ENCODE measurements at regions not wholly inside any gene's neighbourhood (a gene's known extent, or its start where the extent isn't known, plus 50 kb on each side); places are given as distances from the start of the nearest gene placed in this dataset.

GRCh38 chr1:219438386-219438785, 174.5 kb downstream of the ZC3H11B start:
- Histone ChIP-seq H3K9ac (ENCODE audit: low read length) (no peak overlapping the region), H3K27ac (ENCODE audit: low read depth, low read length) (no peak overlapping the region), H3K4me1 (ENCODE audit: control insufficient read depth, insufficient read depth, low read length) (no peaks in the 10 kb centered on the region), H3K4me3 (ENCODE audit: low read length) (no peak overlapping the region), H3K27me3 (ENCODE audit: control insufficient read depth, insufficient read depth, low read length) (no peaks in the 10 kb centered on the region), H3K36me3 (ENCODE audit: control insufficient read depth, insufficient read depth, low read length) (no peaks in the 10 kb centered on the region)

GRCh38 chr1:219434923-219435297, 178.0 kb downstream of the ZC3H11B start:
- Histone ChIP-seq H3K27me3 (ENCODE audit: control insufficient read depth, insufficient read depth, low read length) (no peaks in the 10 kb centered on the region), H3K36me3 (ENCODE audit: control insufficient read depth, insufficient read depth, low read length) (no peaks in the 10 kb centered on the region), H3K4me1 (ENCODE audit: control insufficient read depth, insufficient read depth, low read length) (no peaks in the 10 kb centered on the region), H3K4me3 (ENCODE audit: low read length) (no peak overlapping the region), H3K9ac (ENCODE audit: low read length) (no peak overlapping the region), H3K27ac (ENCODE audit: low read depth, low read length) (no peak overlapping the region)

- Histone ChIP-seq H3K27me3 (ENCODE audit: control insufficient read depth, insufficient read depth, low read length) (no peaks in the 10 kb centered on the region), H3K9ac (ENCODE audit: low read length) (no peak overlapping the region), H3K27ac (ENCODE audit: low read depth, low read length) (no peak overlapping the region), H3K4me3 (ENCODE audit: low read length) (no peak overlapping the region), H3K36me3 (ENCODE audit: control insufficient read depth, insufficient read depth, low read length) (no peaks in the 10 kb centered on the region), H3K4me1 (ENCODE audit: control insufficient read depth, insufficient read depth, low read length) (no peaks in the 10 kb centered on the region)
Observed at GRCh38 chr1:219434285-219434922, 178.5 kb downstream of the ZC3H11B start.

GRCh38 chr1:219433496-219434131, 179.3 kb downstream of the ZC3H11B start:
- Histone ChIP-seq H3K9ac (ENCODE audit: low read length) (no peak overlapping the region), H3K27ac (ENCODE audit: low read depth, low read length) (no peak overlapping the region), H3K36me3 (ENCODE audit: control insufficient read depth, insufficient read depth, low read length) (no peaks in the 10 kb centered on the region), H3K4me3 (ENCODE audit: low read length) (no peak overlapping the region), H3K4me1 (ENCODE audit: control insufficient read depth, insufficient read depth, low read length) (no peaks in the 10 kb centered on the region), H3K27me3 (ENCODE audit: control insufficient read depth, insufficient read depth, low read length) (no peaks in the 10 kb centered on the region)

GRCh38 chr1:219433001-219433400, 179.9 kb downstream of the ZC3H11B start:
- no peaks in the 10 kb centered on the region for H3K4me1 ChIP-seq (ENCODE audit: control insufficient read depth, insufficient read depth, low read length)
- no peaks in the 10 kb centered on the region for H3K36me3 ChIP-seq (ENCODE audit: control insufficient read depth, insufficient read depth, low read length)
- no peaks in the 10 kb centered on the region for H3K27me3 ChIP-seq (ENCODE audit: control insufficient read depth, insufficient read depth, low read length)
- H3K9ac ChIP-seq (ENCODE audit: low read length) = no peak overlapping the region
- H3K4me3 ChIP-seq (ENCODE audit: low read length) = no peak overlapping the region
- H3K27ac ChIP-seq (ENCODE audit: low read depth, low read length) = no peak overlapping the region

- Histone ChIP-seq H3K4me3 (ENCODE audit: low read length) (no peak overlapping the region), H3K27me3 (ENCODE audit: control insufficient read depth, insufficient read depth, low read length) (no peaks in the 10 kb centered on the region), H3K36me3 (ENCODE audit: control insufficient read depth, insufficient read depth, low read length) (no peaks in the 10 kb centered on the region), H3K9ac (ENCODE audit: low read length) (no peak overlapping the region), H3K27ac (ENCODE audit: low read depth, low read length) (no peak overlapping the region), H3K4me1 (ENCODE audit: control insufficient read depth, insufficient read depth, low read length) (no peaks in the 10 kb centered on the region)
Observed at GRCh38 chr1:219432191-219432606, 180.7 kb downstream of the ZC3H11B start.

GRCh38 chr1:219430419-219430818, 182.5 kb downstream of the ZC3H11B start:
- Histone ChIP-seq H3K4me1 (ENCODE audit: control insufficient read depth, insufficient read depth, low read length) (no peaks in the 10 kb centered on the region), H3K9ac (ENCODE audit: low read length) (no peak overlapping the region), H3K27me3 (ENCODE audit: control insufficient read depth, insufficient read depth, low read length) (no peaks in the 10 kb centered on the region), H3K36me3 (ENCODE audit: control insufficient read depth, insufficient read depth, low read length) (no peaks in the 10 kb centered on the region), H3K27ac (ENCODE audit: low read depth, low read length) (no peak overlapping the region), H3K4me3 (ENCODE audit: low read length) (no peak overlapping the region)

GRCh38 chr1:219428651-219429050, 184.3 kb downstream of the ZC3H11B start:
- Histone ChIP-seq H3K4me3 (ENCODE audit: low read length) (no peak overlapping the region), H3K27me3 (ENCODE audit: control insufficient read depth, insufficient read depth, low read length) (no peaks in the 10 kb centered on the region), H3K36me3 (ENCODE audit: control insufficient read depth, insufficient read depth, low read length) (no peaks in the 10 kb centered on the region), H3K4me1 (ENCODE audit: control insufficient read depth, insufficient read depth, low read length) (no peaks in the 10 kb centered on the region), H3K27ac (ENCODE audit: low read depth, low read length) (no peak overlapping the region), H3K9ac (ENCODE audit: low read length) (no peak overlapping the region)

- no peaks in the 10 kb centered on the region for H3K36me3 ChIP-seq (ENCODE audit: control insufficient read depth, insufficient read depth, low read length)
- H3K4me3 ChIP-seq (ENCODE audit: low read length) = no peak overlapping the region
- no peaks in the 10 kb centered on the region for H3K4me1 ChIP-seq (ENCODE audit: control insufficient read depth, insufficient read depth, low read length)
- H3K27ac ChIP-seq (ENCODE audit: low read depth, low read length) = no peak overlapping the region
- H3K9ac ChIP-seq (ENCODE audit: low read length) = no peak overlapping the region
- H3K27me3 ChIP-seq (ENCODE audit: control insufficient read depth, insufficient read depth, low read length) = no peaks in the 10 kb centered on the region
Observed at GRCh38 chr1:219427989-219428388, 184.9 kb downstream of the ZC3H11B start.

- H3K4me3 ChIP-seq (ENCODE audit: low read length) = no peak overlapping the region
- H3K9ac ChIP-seq (ENCODE audit: low read length) = no peak overlapping the region
- no peaks in the 10 kb centered on the region for H3K36me3 ChIP-seq (ENCODE audit: control insufficient read depth, insufficient read depth, low read length)
Observed at GRCh38 chr1:219427403-219427802, 185.5 kb downstream of the ZC3H11B start.

GRCh38 chr1:219422811-219423598, 189.9 kb downstream of the ZC3H11B start:
- Histone ChIP-seq H3K36me3 (ENCODE audit: control insufficient read depth, insufficient read depth, low read length) (no peaks in the 10 kb centered on the region), H3K27ac (ENCODE audit: low read depth, low read length) (no peak overlapping the region), H3K27me3 (ENCODE audit: control insufficient read depth, insufficient read depth, low read length) (no peaks in the 10 kb centered on the region)

More at GRCh38 chr1:219427403-219427802, 185.5 kb downstream of the ZC3H11B start:
- Histone ChIP-seq H3K4me1 (ENCODE audit: control insufficient read depth, insufficient read depth, low read length) (no peaks in the 10 kb centered on the region), H3K27me3 (ENCODE audit: control insufficient read depth, insufficient read depth, low read length) (no peaks in the 10 kb centered on the region), H3K27ac (ENCODE audit: low read depth, low read length) (no peak overlapping the region)

GRCh38 chr1:219420913-219421312, 192.0 kb downstream of the ZC3H11B start:
- Histone ChIP-seq H3K4me3 (ENCODE audit: low read length) (no peak overlapping the region), H3K27me3 (ENCODE audit: control insufficient read depth, insufficient read depth, low read length) (no peaks in the 10 kb centered on the region), H3K4me1 (ENCODE audit: control insufficient read depth, insufficient read depth, low read length) (no peaks in the 10 kb centered on the region), H3K9ac (ENCODE audit: low read length) (no peak overlapping the region), H3K27ac (ENCODE audit: low read depth, low read length) (no peak overlapping the region), H3K36me3 (ENCODE audit: control insufficient read depth, insufficient read depth, low read length) (no peaks in the 10 kb centered on the region)

More at GRCh38 chr1:219422811-219423598, 189.9 kb downstream of the ZC3H11B start:
- Histone ChIP-seq H3K4me3 (ENCODE audit: low read length) (no peak overlapping the region), H3K9ac (ENCODE audit: low read length) (no peak overlapping the region), H3K4me1 (ENCODE audit: control insufficient read depth, insufficient read depth, low read length) (no peaks in the 10 kb centered on the region)

Data from rectal smooth muscle tissue (tissue), 1 donor.